Fibroblast of lung (primary cell): ENCODE measurements at regions not wholly inside any gene's neighbourhood (a gene's known extent, or its start where the extent isn't known, plus 50 kb on each side); places are given as distances from the start of the nearest gene placed in this dataset.

ENCODE experiments used
- DNase-seq, 2 donors: peaks; one replicate each; pipeline versions ENCODE4 v3.0.0 to v3.0.0-alpha.2; 2010; ENCODE audit warnings: low read depth in 2 of 2
- H2AFZ ChIP-seq: 2 replicates; pipeline ENCODE4 v1.5.1; 2012; ENCODE audit warnings: low read length, control low read depth, inconsistent platforms
- H3K27ac ChIP-seq: 2 replicates; pipeline ENCODE4 v1.5.1; 2011; ENCODE audit warnings: low read length, control low read depth; ENCODE audit not compliant: insufficient read depth
- H3K27me3 ChIP-seq: 2 replicates; pipeline ENCODE4 v1.5.1; 2011; ENCODE audit warnings: mild to moderate bottlenecking, low read length; ENCODE audit not compliant: control insufficient read depth, insufficient read depth
- H3K36me3 ChIP-seq: 2 replicates; pipeline ENCODE4 v1.5.1; 2011; ENCODE audit warnings: low read length; ENCODE audit not compliant: control insufficient read depth, insufficient read depth
- H3K4me1 ChIP-seq: 2 replicates; pipeline ENCODE4 v1.5.1; 2011; ENCODE audit warnings: low read length; ENCODE audit not compliant: control insufficient read depth, insufficient read depth; ENCODE audit errors: extremely low read depth
- H3K4me2 ChIP-seq: 2 replicates; pipeline ENCODE4 v1.5.1; 2011; ENCODE audit warnings: low read length, control low read depth; ENCODE audit not compliant: insufficient read depth; ENCODE audit errors: extremely low read depth
- H3K4me3 ChIP-seq, 4 experiments: fragments of 200-600 bp in 1 of 4; sonication (generic) in 1 of 4; replicated peaks in 1 of 4; 2 replicates each; pipeline ENCODE4 v1.5.1; 2011 to 2016; ENCODE audit warnings: low read length in 4 of 4, low read depth in 3 of 4, mild to moderate bottlenecking in 3 of 4, control low read depth in 2 of 4, inconsistent platforms in 1 of 4, mixed read lengths in 1 of 4; ENCODE audit not compliant: insufficient read depth in 1 of 4; ENCODE audit errors: control extremely low read depth in 1 of 4
- H3K79me2 ChIP-seq: 2 replicates; pipeline ENCODE4 v1.5.1; 2012; ENCODE audit warnings: mild to moderate bottlenecking, low read length, inconsistent platforms; ENCODE audit not compliant: control insufficient read depth, insufficient read depth
- H3K9ac ChIP-seq: 2 replicates; pipeline ENCODE4 v1.5.1; 2011; ENCODE audit warnings: mild to moderate bottlenecking, low read length, control low read depth; ENCODE audit not compliant: insufficient read depth
- H3K9me3 ChIP-seq: 2 replicates; pipeline ENCODE4 v1.5.1; 2012; ENCODE audit warnings: low read depth, low read length; ENCODE audit not compliant: control insufficient read depth, insufficient read depth
- H4K20me1 ChIP-seq: 2 replicates; pipeline ENCODE4 v1.5.1; 2011; ENCODE audit warnings: low read length; ENCODE audit not compliant: control insufficient read depth, insufficient read depth; ENCODE audit errors: extremely low read depth
- EZH2 ChIP-seq: IDR thresholded peaks from 2 replicates; pipeline ENCODE4 v1.5.1; 2012; ENCODE audit warnings: low read length, control low read depth, mild to moderate bottlenecking; ENCODE audit errors: missing control alignments
- TF ChIP-seq, protein P1 (sequence below), 2 donors: IDR thresholded peaks in 1 of 2; conservative IDR thresholded peaks in 1 of 2; 1 replicate in 1 of 2; 2 replicates in 1 of 2; pipeline ENCODE4 v1.5.1; 2011 to 2012; ENCODE audit warnings: low read length in 2 of 2, control low read depth in 1 of 2, inconsistent platforms in 1 of 2, low read depth in 1 of 2, mild to moderate bottlenecking in 1 of 2

DNA sequence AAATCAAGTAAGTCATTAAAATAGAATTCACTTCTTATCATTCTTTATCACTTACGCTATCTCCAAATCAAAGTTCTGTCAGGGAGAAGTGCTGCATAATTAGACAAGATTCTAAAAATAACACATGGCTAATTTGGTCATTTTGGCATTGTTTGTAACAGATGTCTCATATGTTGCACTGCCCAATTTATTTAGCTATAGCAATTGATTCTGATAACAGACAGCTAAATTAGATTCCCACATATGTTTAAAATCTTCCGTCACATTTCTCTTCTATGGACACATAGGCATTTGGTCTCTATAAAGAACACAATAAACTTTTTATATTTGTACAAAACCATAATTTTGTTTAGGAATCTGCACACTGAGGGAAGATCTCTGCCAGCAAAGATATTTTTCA, 644.5 kb upstream of the VRK2 start:
- Histone ChIP-seq H3K9me3 (no peaks in the 10 kb centered on the region), H3K27me3 (no peaks in the 10 kb centered on the region), H3K9ac (no peak overlapping the region), H2AFZ (no peak overlapping the region), H3K79me2 (no peaks in the 10 kb centered on the region), H3K27ac (no peak overlapping the region), H3K4me1 (no peaks in the 10 kb centered on the region), H3K4me2 (no peak overlapping the region), H3K36me3 (no peaks in the 10 kb centered on the region), H3K4me3 (no peak overlapping the region), H4K20me1 (no peaks in the 10 kb centered on the region)
- no peak for DNase-seq
- TF ChIP-seq, protein P1, sequence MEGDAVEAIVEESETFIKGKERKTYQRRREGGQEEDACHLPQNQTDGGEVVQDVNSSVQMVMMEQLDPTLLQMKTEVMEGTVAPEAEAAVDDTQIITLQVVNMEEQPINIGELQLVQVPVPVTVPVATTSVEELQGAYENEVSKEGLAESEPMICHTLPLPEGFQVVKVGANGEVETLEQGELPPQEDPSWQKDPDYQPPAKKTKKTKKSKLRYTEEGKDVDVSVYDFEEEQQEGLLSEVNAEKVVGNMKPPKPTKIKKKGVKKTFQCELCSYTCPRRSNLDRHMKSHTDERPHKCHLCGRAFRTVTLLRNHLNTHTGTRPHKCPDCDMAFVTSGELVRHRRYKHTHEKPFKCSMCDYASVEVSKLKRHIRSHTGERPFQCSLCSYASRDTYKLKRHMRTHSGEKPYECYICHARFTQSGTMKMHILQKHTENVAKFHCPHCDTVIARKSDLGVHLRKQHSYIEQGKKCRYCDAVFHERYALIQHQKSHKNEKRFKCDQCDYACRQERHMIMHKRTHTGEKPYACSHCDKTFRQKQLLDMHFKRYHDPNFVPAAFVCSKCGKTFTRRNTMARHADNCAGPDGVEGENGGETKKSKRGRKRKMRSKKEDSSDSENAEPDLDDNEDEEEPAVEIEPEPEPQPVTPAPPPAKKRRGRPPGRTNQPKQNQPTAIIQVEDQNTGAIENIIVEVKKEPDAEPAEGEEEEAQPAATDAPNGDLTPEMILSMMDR (conservative IDR thresholded peaks at IDR 0.05 in 1 of 2, IDR thresholded peaks at IDR 0.05 in 1 of 2; ENCODE audit: low read depth in 1 of 2, low read length in 2 of 2) = no peak
- TF ChIP-seq EZH2 = no peak

DNA sequence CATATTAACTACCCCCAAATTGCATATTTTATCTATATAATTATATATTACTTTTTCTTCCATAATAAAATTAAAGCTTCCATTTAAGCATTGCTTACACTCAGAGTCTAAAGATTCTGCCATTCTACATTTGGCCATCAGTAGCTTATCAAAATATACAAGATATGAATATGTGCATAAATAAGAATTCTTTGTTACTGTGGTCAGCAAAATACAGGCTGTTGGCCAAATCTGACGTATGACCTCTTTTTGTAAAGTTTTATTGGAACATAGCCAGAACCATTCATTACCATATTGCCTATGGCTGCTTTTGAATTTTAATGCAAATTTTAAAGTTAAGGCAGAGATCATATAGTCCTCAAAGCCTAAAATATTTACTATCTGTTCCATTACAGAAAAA, 643.9 kb upstream of the VRK2 start:
- Histone ChIP-seq H2AFZ (no peak overlapping the region), H3K27me3 (no peaks in the 10 kb centered on the region), H3K4me2 (no peak overlapping the region), H3K4me1 (no peaks in the 10 kb centered on the region), H3K79me2 (no peaks in the 10 kb centered on the region), H3K9me3 (no peaks in the 10 kb centered on the region), H3K36me3 (no peaks in the 10 kb centered on the region), H3K9ac (no peak overlapping the region), H3K4me3 (no peak overlapping the region), H4K20me1 (no peaks in the 10 kb centered on the region), H3K27ac (no peak overlapping the region)
- peak in 1 of 2 donors; percentile 3 for DNase-seq
- TF ChIP-seq, protein P1 (conservative IDR thresholded peaks at IDR 0.05 in 1 of 2, IDR thresholded peaks at IDR 0.05 in 1 of 2; ENCODE audit: low read depth in 1 of 2, low read length in 2 of 2) = no peak
- TF ChIP-seq EZH2 = no peak

DNA sequence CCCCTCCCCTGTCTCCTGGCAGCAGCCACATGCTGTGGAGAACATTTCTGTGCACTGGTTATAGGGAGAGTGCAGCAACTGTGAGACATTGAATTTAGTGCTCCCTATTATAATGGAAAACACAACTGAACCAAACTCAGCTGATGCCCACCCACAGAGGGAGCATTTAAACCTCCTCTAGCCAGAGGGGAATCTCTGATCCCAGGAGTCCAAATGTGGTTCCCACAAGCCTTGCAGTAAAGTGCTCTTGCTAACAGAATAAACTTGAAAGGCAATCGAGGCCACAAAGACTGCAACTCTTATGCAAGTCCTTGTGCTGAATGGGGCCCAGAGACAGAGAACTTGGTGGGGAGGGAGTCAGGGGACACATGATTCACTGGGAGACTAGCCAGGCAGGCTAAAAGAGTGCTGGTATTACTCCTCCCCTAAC, 638.8 kb upstream of the VRK2 start:
- Histone ChIP-seq H2AFZ (no peak overlapping the region), H3K79me2 (no peaks in the 10 kb centered on the region), H3K9me3 (no peaks in the 10 kb centered on the region), H4K20me1 (no peaks in the 10 kb centered on the region), H3K27ac (no peak overlapping the region), H3K9ac (no peak overlapping the region), H3K36me3 (no peaks in the 10 kb centered on the region), H3K4me3 (no peak overlapping the region), H3K27me3 (no peaks in the 10 kb centered on the region), H3K4me1 (no peaks in the 10 kb centered on the region), H3K4me2 (no peak overlapping the region)
- TF ChIP-seq EZH2 = no peak
- TF ChIP-seq, protein P1 (conservative IDR thresholded peaks at IDR 0.05 in 1 of 2, IDR thresholded peaks at IDR 0.05 in 1 of 2; ENCODE audit: low read depth in 1 of 2, low read length in 2 of 2) = no peak
- no peak for DNase-seq
